Naive thymus-derived CD8-positive, alpha-beta T cell (primary cell): ENCODE measurements at regions not wholly inside any gene's neighbourhood (a gene's known extent, or its start where the extent isn't known, plus 50 kb on each side); places are given as distances from the start of the nearest gene placed in this dataset.

Experiments used
- ATAC-seq, 2 donors: fragments of 150-1000 bp; cut with Tn5 transposase in 1 of 2; sonication (Bioruptor Pico), chemical (Tn5 transposase) in 1 of 2; 1 replicate in 1 of 2; 2 replicates in 1 of 2; pipeline ENCODE4 v1.10.0; 2021; ENCODE audit warnings: mild to moderate bottlenecking in 2 of 2, moderate library complexity in 2 of 2
- POLR2A ChIA-PET: fragments of 350-600 bp; sonication (Branson Sonifier 250); formaldehyde crosslinking; loops from one replicate; lab custom pipeline; 2021; ENCODE audit warnings: antibody characterized with exemption; lab: Charles Lee
- DNase-seq, 10 donors: peaks; one replicate each; pipeline versions ENCODE4 v3.0.0 to v3.0.0-alpha.2; 2020 to 2022
- H3K27ac Mint-ChIP-seq, 10 donors: one replicate each; pipeline ENCODE4 v1.8.0; 2020 to 2022; ENCODE audit warnings: mild to moderate bottlenecking in 10 of 10, mixed read lengths in 10 of 10, moderate library complexity in 4 of 10, inconsistent platforms in 1 of 10
- H3K27me3 Mint-ChIP-seq, 5 donors: one replicate each; pipeline ENCODE4 v1.8.0; 2021 to 2022; ENCODE audit warnings: mixed read lengths in 5 of 5
- H3K36me3 Mint-ChIP-seq, 3 donors: one replicate each; pipeline ENCODE4 v1.8.0; 2020 to 2022; ENCODE audit warnings: mixed read lengths in 3 of 3, mild to moderate bottlenecking in 2 of 3, inconsistent platforms in 1 of 3
- H3K4me1 Mint-ChIP-seq, 4 donors: one replicate each; pipeline ENCODE4 v1.8.0; 2021 to 2022; ENCODE audit warnings: mixed read lengths in 4 of 4
- H3K4me3 Mint-ChIP-seq, 10 donors: one replicate each; pipeline ENCODE4 v1.8.0; 2020 to 2022; ENCODE audit warnings: mild to moderate bottlenecking in 10 of 10, mixed read lengths in 10 of 10, moderate library complexity in 6 of 10, inconsistent platforms in 1 of 10
- H3K9me3 Mint-ChIP-seq, 9 donors: one replicate each; pipeline ENCODE4 v1.8.0; 2020 to 2022; ENCODE audit warnings: mixed read lengths in 9 of 9, mild to moderate bottlenecking in 3 of 9, inconsistent platforms in 1 of 9, moderate library complexity in 1 of 9

DNA sequence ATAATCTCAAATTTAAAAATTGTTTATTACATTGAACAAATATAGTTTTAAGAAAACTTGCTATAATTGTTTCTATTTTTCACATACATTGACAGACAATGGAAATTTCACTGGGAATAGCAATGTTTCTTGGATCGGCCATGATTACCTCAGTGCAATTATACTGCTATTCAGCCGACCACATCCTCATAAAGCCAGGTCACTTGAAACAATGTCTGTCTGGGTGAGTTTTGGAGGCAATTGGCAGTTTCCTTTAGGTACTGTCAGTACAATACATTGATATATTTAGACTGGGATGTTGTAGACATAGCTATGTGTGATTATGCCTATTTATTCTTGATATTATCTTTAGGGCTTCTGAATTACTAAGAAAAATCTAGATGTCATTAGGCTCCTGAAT lies 89.5 kb upstream of the VEGFC start:
- DNase-seq, result no peak
- no peaks in the 10 kb centered on the region for H3K36me3 Mint-ChIP-seq
- H3K4me3 Mint-ChIP-seq, result no peak overlapping the region
- H3K4me1 Mint-ChIP-seq, result no peaks in the 10 kb centered on the region
- POLR2A ChIA-PET, result no interaction called here
- H3K9me3 Mint-ChIP-seq, result peaks cover 0 to 10% (median 0%) of the 10 kb centered on the region in 9 donors
- ATAC-seq, result no peak
- no peak overlapping the region for H3K27ac Mint-ChIP-seq
- peaks cover 0 to 1% (median 0%) of the 10 kb centered on the region in 5 donors for H3K27me3 Mint-ChIP-seq

- H3K4me3 Mint-ChIP-seq, result no peak overlapping the region
- no peak overlapping the region for H3K27ac Mint-ChIP-seq
- H3K36me3 Mint-ChIP-seq, result no peaks in the 10 kb centered on the region
- POLR2A ChIA-PET, result no interaction called here
- no peak for ATAC-seq
- H3K9me3 Mint-ChIP-seq, result peaks cover 0 to 10% (median 0%) of the 10 kb centered on the region in 9 donors
- H3K4me1 Mint-ChIP-seq, result no peaks in the 10 kb centered on the region
- no peak for DNase-seq
- H3K27me3 Mint-ChIP-seq, result peaks cover 0 to 3% (median 0%) of the 10 kb centered on the region in 5 donors
These were observed 90.4 kb upstream of the VEGFC start for GRCh38 chr4:176883108-176883550.

DNA sequence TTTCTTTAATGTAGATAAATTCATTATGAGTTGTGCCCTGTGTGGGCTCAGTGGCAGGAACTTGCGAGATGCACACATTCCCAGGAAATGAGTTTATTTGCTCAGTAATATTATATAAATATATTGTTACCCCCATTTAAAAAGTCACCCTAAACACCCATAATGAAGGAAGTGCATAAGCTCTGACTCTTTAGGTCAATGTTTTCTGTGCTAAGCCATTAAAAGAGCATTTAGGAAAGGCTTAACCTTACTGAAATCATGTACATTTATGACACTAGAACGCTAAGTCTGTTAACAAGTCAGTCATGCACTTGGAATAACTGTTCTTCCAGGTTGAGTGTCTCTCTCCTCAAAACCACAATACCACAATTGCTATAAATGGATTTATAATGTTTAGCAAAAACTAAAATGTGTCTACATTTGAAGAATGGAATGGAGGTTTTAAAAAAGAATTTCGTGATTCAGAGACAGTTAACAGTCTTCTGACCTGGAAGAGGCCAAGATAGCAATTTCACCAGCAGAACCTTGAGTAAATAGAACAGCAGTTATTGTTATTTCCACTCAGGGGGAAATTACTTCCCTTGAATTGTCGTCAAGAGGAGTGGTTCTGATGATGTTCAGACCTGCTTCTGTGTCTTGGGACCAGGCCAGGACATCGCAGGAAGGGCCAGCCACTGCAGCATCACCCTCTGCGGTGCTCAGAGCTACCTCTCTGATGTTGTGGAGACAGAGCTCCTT lies 91.1 kb upstream of the VEGFC start:
- POLR2A ChIA-PET, result no interaction called here
- Mint-ChIP-seq H3K36me3 (no peaks in the 10 kb centered on the region), H3K27me3 (peaks cover 0 to 3% (median 0%) of the 10 kb centered on the region in 5 donors), H3K4me3 (no peak overlapping the region), H3K27ac (no peak overlapping the region), H3K4me1 (no peaks in the 10 kb centered on the region), H3K9me3 (peaks cover 0 to 10% (median 0%) of the 10 kb centered on the region in 9 donors)
- DNase-seq (no peak), ATAC-seq (no peak)

- H3K27ac Mint-ChIP-seq, result no peak overlapping the region
- H3K36me3 Mint-ChIP-seq, result no peaks in the 10 kb centered on the region
- H3K4me3 Mint-ChIP-seq, result no peak overlapping the region
- peaks cover 0 to 10% (median 0%) of the 10 kb centered on the region in 9 donors for H3K9me3 Mint-ChIP-seq
- no peaks in the 10 kb centered on the region for H3K4me1 Mint-ChIP-seq
- peaks cover 0 to 3% (median 0%) of the 10 kb centered on the region in 5 donors for H3K27me3 Mint-ChIP-seq
- POLR2A ChIA-PET, result no interaction called here
- no peak for ATAC-seq
- DNase-seq, result no peak
These were observed 92.5 kb upstream of the VEGFC start for GRCh38 chr4:176885224-176885623.

GRCh38 chr4:176886135-176886534 lies 93.4 kb upstream of the VEGFC start:
- no peak for DNase-seq
- Mint-ChIP-seq H3K36me3 (no peaks in the 10 kb centered on the region), H3K9me3 (peaks cover 0 to 6% (median 0%) of the 10 kb centered on the region in 9 donors), H3K4me3 (no peak overlapping the region), H3K27ac (no peak overlapping the region), H3K4me1 (no peaks in the 10 kb centered on the region), H3K27me3 (peaks cover 0 to 3% (median 0%) of the 10 kb centered on the region in 5 donors)
- ATAC-seq, result no peak
- POLR2A ChIA-PET, result no interaction called here

DNA sequence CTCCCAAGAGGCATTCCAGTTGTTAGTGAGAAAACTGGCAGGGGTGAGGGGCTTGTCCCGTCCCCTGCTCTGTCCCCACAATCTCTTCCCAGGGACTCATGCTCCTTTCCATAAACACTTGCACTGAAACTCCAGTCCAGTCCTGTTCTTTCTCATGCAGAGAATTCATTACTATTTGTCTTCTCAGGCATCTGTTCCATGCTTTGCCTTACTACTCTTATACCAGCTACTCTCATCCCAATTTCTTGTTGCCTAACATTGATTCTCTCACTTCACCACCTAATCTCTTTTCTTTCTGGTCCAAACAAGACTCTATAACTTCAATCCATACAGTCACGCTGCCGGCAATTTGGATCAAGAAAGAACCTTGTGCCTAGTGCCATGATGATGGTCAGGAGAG lies 97.1 kb upstream of the VEGFC start:
- H3K4me3 Mint-ChIP-seq, result no peak overlapping the region
- POLR2A ChIA-PET, result no interaction called here

GRCh38 chr4:176894498-176894897 lies 101.8 kb upstream of the VEGFC start:
- H3K9me3 Mint-ChIP-seq, result no peaks in the 10 kb centered on the region
- H3K4me1 Mint-ChIP-seq, result no peaks in the 10 kb centered on the region
- no peak overlapping the region for H3K4me3 Mint-ChIP-seq
- POLR2A ChIA-PET, result no interaction called here
- DNase-seq (no peak), ATAC-seq (no peak)
- no peaks in the 10 kb centered on the region for H3K36me3 Mint-ChIP-seq
- no peaks in the 10 kb centered on the region for H3K27me3 Mint-ChIP-seq
- no peak overlapping the region for H3K27ac Mint-ChIP-seq

More for the DNA sequence above, 97.1 kb upstream of the VEGFC start:
- H3K36me3 Mint-ChIP-seq, result no peaks in the 10 kb centered on the region
- peaks cover 0 to 3% (median 0%) of the 10 kb centered on the region in 5 donors for H3K27me3 Mint-ChIP-seq
- H3K9me3 Mint-ChIP-seq, result peaks cover 0 to 3% (median 0%) of the 10 kb centered on the region in 9 donors
- no peak overlapping the region for H3K27ac Mint-ChIP-seq
- H3K4me1 Mint-ChIP-seq, result no peaks in the 10 kb centered on the region
- ATAC-seq, result no peak
- no peak for DNase-seq

DNA sequence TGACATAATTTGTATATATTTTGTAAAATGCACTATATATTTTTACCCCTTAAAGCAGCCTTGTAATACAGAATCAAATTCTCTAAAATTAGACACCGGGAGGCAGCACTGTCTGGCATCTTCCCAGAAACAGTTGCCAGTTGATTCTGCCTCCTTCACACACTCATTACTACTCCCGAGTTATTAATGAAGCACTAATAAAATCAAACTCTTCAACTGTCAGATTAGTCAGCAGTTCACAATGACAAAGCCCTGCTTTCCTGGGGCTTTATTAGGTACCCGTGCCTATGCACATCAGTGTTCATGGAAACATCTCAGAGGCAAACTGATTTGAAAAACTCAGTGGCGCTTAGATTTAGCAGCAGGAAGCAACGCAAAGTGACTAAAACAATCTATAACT lies 103.5 kb upstream of the VEGFC start:
- no peak for ATAC-seq
- no peak overlapping the region for H3K27ac Mint-ChIP-seq

GRCh38 chr4:176897226-176897625 lies 104.5 kb upstream of the VEGFC start:
- Mint-ChIP-seq H3K36me3 (no peaks in the 10 kb centered on the region), H3K4me3 (no peak overlapping the region), H3K27ac (no peak overlapping the region), H3K9me3 (no peaks in the 10 kb centered on the region), H3K27me3 (no peaks in the 10 kb centered on the region), H3K4me1 (no peaks in the 10 kb centered on the region)
- DNase-seq (no peak), ATAC-seq (no peak)
- POLR2A ChIA-PET, result no interaction called here

More for the DNA sequence above, 103.5 kb upstream of the VEGFC start:
- DNase-seq, result no peak
- POLR2A ChIA-PET, result no interaction called here
- Mint-ChIP-seq H3K4me3 (no peak overlapping the region), H3K36me3 (no peaks in the 10 kb centered on the region), H3K9me3 (no peaks in the 10 kb centered on the region), H3K4me1 (no peaks in the 10 kb centered on the region), H3K27me3 (no peaks in the 10 kb centered on the region)

DNA sequence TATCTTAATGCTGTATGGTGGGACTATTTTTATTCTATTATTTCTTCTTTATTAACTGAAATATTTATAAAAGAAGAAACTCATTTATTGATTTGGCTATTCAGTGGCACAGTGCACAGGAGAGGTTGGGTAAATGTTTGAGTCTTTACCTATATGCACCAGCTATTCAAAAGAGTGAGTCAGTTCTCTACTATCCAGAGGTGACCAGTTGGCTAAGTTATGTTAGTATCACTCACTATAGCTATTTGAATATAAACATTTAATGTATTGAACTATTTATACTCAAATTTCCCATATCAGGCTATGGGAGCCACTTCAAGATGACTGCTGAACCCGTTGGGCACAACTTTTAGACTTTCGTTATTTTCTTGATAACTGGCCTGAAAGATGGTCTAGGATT lies 106.1 kb upstream of the VEGFC start:
- no peaks in the 10 kb centered on the region for H3K4me1 Mint-ChIP-seq
- H3K27me3 Mint-ChIP-seq, result no peaks in the 10 kb centered on the region
- no peaks in the 10 kb centered on the region for H3K9me3 Mint-ChIP-seq
- H3K4me3 Mint-ChIP-seq, result no peak overlapping the region
- no peak overlapping the region for H3K27ac Mint-ChIP-seq
- ATAC-seq, result no peak
- H3K36me3 Mint-ChIP-seq, result no peaks in the 10 kb centered on the region
- DNase-seq, result no peak
- POLR2A ChIA-PET, result no interaction called here

GRCh38 chr4:176902710-176903323 lies 110.1 kb upstream of the VEGFC start:
- Mint-ChIP-seq H3K4me1 (no peaks in the 10 kb centered on the region), H3K27ac (no peak overlapping the region), H3K4me3 (no peak overlapping the region), H3K27me3 (no peaks in the 10 kb centered on the region), H3K9me3 (no peaks in the 10 kb centered on the region), H3K36me3 (no peaks in the 10 kb centered on the region)
- POLR2A ChIA-PET, result no interaction called here
- no peak for DNase-seq
- no peak for ATAC-seq

GRCh38 chr4:176906709-176907108 lies 114.0 kb upstream of the VEGFC start:
- H3K27ac Mint-ChIP-seq, result no peak overlapping the region
- no peak for DNase-seq
- POLR2A ChIA-PET, result no interaction called here
- H3K4me3 Mint-ChIP-seq, result no peak overlapping the region
- H3K36me3 Mint-ChIP-seq, result no peaks in the 10 kb centered on the region
- no peaks in the 10 kb centered on the region for H3K4me1 Mint-ChIP-seq
- no peaks in the 10 kb centered on the region for H3K27me3 Mint-ChIP-seq
- no peak for ATAC-seq
- H3K9me3 Mint-ChIP-seq, result peaks cover 0 to 5% (median 0%) of the 10 kb centered on the region in 9 donors

GRCh38 chr4:176910646-176911045 lies 117.9 kb upstream of the VEGFC start:
- H3K4me1 Mint-ChIP-seq, result no peaks in the 10 kb centered on the region
- no peaks in the 10 kb centered on the region for H3K36me3 Mint-ChIP-seq
- no peak for ATAC-seq
- H3K27me3 Mint-ChIP-seq, result peaks cover 0 to 5% (median 0%) of the 10 kb centered on the region in 5 donors
- no peak overlapping the region for H3K27ac Mint-ChIP-seq
- peaks cover 3 to 42% (median 13%) of the 10 kb centered on the region in 9 donors for H3K9me3 Mint-ChIP-seq
- no peak overlapping the region for H3K4me3 Mint-ChIP-seq
- no peak for DNase-seq
- POLR2A ChIA-PET, result no interaction called here
